H1 (cell line): ENCODE measurements at regions not wholly inside any gene's neighbourhood (a gene's known extent, or its start where the extent isn't known, plus 50 kb on each side); places are given as distances from the start of the nearest gene placed in this dataset.

ENCODE experiments used
- BCL11A ChIP-seq, 2 experiments: IDR thresholded peaks; one replicate each; pipeline ENCODE4 v1.6.1; 2011; ENCODE audit warnings: low read depth in 2 of 2, low read length in 2 of 2, mild to moderate bottlenecking in 2 of 2
- BRCA1 ChIP-seq: IDR thresholded peaks from 2 replicates; pipeline ENCODE4 v1.6.1; 2012; ENCODE audit warnings: low read depth, low read length, improper control_type of control experiment
- EGR1 ChIP-seq: IDR thresholded peaks from 2 replicates; pipeline ENCODE4 v1.6.1; 2011; ENCODE audit warnings: low read depth, low read length, borderline replicate concordance
- TEAD4 ChIP-seq: IDR thresholded peaks from 2 replicates; pipeline ENCODE4 v1.6.1; 2012; ENCODE audit warnings: low read depth, low read length, inconsistent platforms, mixed read lengths
- ZNF274 ChIP-seq: IDR thresholded peaks from 2 replicates; pipeline ENCODE4 v1.7.0; 2012; ENCODE audit warnings: low read length, borderline replicate concordance; ENCODE audit errors: extremely low read depth

DNA sequence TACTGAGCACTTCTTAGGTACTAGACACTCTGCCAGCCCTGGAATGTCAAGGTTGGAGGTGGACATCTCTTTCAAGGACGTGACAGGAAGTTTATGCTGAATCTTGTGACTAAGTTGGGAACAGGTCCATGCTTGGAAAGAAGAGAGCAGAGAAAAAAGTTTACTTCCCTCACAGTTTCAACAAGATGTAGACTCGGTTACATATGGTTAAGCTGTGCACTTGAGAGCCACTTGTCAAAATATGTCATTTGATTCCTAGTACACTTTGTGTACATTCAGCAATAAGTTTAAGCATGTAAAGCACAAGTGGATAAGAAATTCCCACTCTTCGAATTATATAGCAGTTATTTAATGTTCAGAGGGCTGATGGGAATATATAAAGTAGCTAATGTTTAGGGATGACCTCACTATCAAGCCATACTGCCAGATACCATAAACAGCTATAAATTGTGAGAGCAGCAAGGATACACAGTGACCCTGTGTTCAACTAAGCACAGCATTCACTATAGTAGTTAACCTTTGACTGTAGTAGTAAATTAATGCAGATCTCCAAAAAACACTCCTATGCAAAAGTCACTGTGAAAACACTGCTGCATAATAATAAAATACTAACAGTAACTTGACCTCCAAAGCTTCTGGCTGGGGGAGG is 1944.6 kb upstream of the WWC1 start (continued):
- TF ChIP-seq TEAD4, result no peak
- no peak for TF ChIP-seq BRCA1
- TF ChIP-seq EGR1, result no peak
- no peak for TF ChIP-seq ZNF274
- TF ChIP-seq BCL11A (IDR thresholded peaks at IDR 0.05; ENCODE audit: low read depth in 2 of 2, low read length in 2 of 2), result no peak
